ENCODE measurements at regions not wholly inside any gene's neighbourhood (a gene's known extent, or its start where the extent isn't known, plus 50 kb on each side); places are given as distances from the start of the nearest gene placed in this dataset.

- H3K9ac ChIP-seq (ENCODE audit: low read length) = no peak overlapping the region
- no peaks in the 10 kb centered on the region for H3K9me2 ChIP-seq (ENCODE audit: low read depth, low read length)
- no peak overlapping the region for H3K4me2 ChIP-seq (ENCODE audit: low read length)
- H3K27ac ChIP-seq (ENCODE audit: low read depth, low read length, poor library complexity, severe bottlenecking) = no peak overlapping the region
- no peaks in the 10 kb centered on the region for H3K4me1 ChIP-seq (ENCODE audit: insufficient read depth, low read length, severe bottlenecking)
- H3K27me3 ChIP-seq (ENCODE audit: insufficient read depth, low read length) = no peaks in the 10 kb centered on the region; the same call in 1 of the 2 replicates
- no peaks in the 10 kb centered on the region for H4K20me1 ChIP-seq (ENCODE audit: insufficient read depth, low read length)
- no peaks in the 10 kb centered on the region for H3K79me2 ChIP-seq (ENCODE audit: insufficient read depth, low read length)
- H3F3A ChIP-seq (ENCODE audit: insufficient read depth, low read length) = no peaks in the 10 kb centered on the region
- no peaks in the 10 kb centered on the region; the same call in 1 of the 2 replicates for H3K36me3 ChIP-seq (ENCODE audit: insufficient read depth, low read length)
- H2AFZ ChIP-seq (ENCODE audit: low read length) = no peak overlapping the region
- TF ChIP-seq CTCF (IDR thresholded peaks at IDR 0.05; ENCODE audit: low read length) = no peak
- TF ChIP-seq EZH2 (IDR thresholded peaks at IDR 0.05; ENCODE audit: borderline replicate concordance, low read length) = no peak
- no peaks in the 10 kb centered on the region for H3K9me3 ChIP-seq (ENCODE audit: low read length)
- no peak overlapping the region for H3K4me3 ChIP-seq (ENCODE audit: low read depth, low read length, poor library complexity, severe bottlenecking)
Measured at GRCh38 chr2:239582476-239582875, 181.7 kb upstream of the HDAC4 start.

GRCh38 chr2:239581352-239581901, 180.6 kb upstream of the HDAC4 start:
- H3K9me3 ChIP-seq (ENCODE audit: low read length) = no peaks in the 10 kb centered on the region
- H3K79me2 ChIP-seq (ENCODE audit: insufficient read depth, low read length) = no peaks in the 10 kb centered on the region
- no peaks in the 10 kb centered on the region; the same call in 1 of the 2 replicates for H3K27me3 ChIP-seq (ENCODE audit: insufficient read depth, low read length)
- no peaks in the 10 kb centered on the region; the same call in 1 of the 2 replicates for H3K36me3 ChIP-seq (ENCODE audit: insufficient read depth, low read length)
- no peak overlapping the region for H3K4me3 ChIP-seq (ENCODE audit: low read depth, low read length, poor library complexity, severe bottlenecking)
- H2AFZ ChIP-seq (ENCODE audit: low read length) = no peak overlapping the region
- H3K4me1 ChIP-seq (ENCODE audit: insufficient read depth, low read length, severe bottlenecking) = no peaks in the 10 kb centered on the region
- no peaks in the 10 kb centered on the region for H3K9me2 ChIP-seq (ENCODE audit: low read depth, low read length)
- H4K20me1 ChIP-seq (ENCODE audit: insufficient read depth, low read length) = no peaks in the 10 kb centered on the region
- no peak overlapping the region for H3K4me2 ChIP-seq (ENCODE audit: low read length)
- TF ChIP-seq CTCF (IDR thresholded peaks at IDR 0.05; ENCODE audit: low read length) = no peak
- TF ChIP-seq EZH2 (IDR thresholded peaks at IDR 0.05; ENCODE audit: borderline replicate concordance, low read length) = no peak
- no peaks in the 10 kb centered on the region for H3F3A ChIP-seq (ENCODE audit: insufficient read depth, low read length)
- H3K27ac ChIP-seq (ENCODE audit: low read depth, low read length, poor library complexity, severe bottlenecking) = no peak overlapping the region
- H3K9ac ChIP-seq (ENCODE audit: low read length) = no peak overlapping the region

GRCh38 chr2:239580199-239580527, 179.3 kb upstream of the HDAC4 start:
- Histone ChIP-seq H4K20me1 (ENCODE audit: insufficient read depth, low read length) (no peaks in the 10 kb centered on the region), H3K4me2 (ENCODE audit: low read length) (no peak overlapping the region), H2AFZ (ENCODE audit: low read length) (no peak overlapping the region), H3K79me2 (ENCODE audit: insufficient read depth, low read length) (no peaks in the 10 kb centered on the region), H3F3A (ENCODE audit: insufficient read depth, low read length) (no peaks in the 10 kb centered on the region), H3K36me3 (ENCODE audit: insufficient read depth, low read length) (no peaks in the 10 kb centered on the region; the same call in 1 of the 2 replicates), H3K9ac (ENCODE audit: low read length) (no peak overlapping the region), H3K4me1 (ENCODE audit: insufficient read depth, low read length, severe bottlenecking) (no peaks in the 10 kb centered on the region), H3K9me3 (ENCODE audit: low read length) (no peaks in the 10 kb centered on the region), H3K27ac (ENCODE audit: low read depth, low read length, poor library complexity, severe bottlenecking) (no peak overlapping the region), H3K4me3 (ENCODE audit: low read depth, low read length, poor library complexity, severe bottlenecking) (no peak overlapping the region), H3K9me2 (ENCODE audit: low read depth, low read length) (no peaks in the 10 kb centered on the region), H3K27me3 (ENCODE audit: insufficient read depth, low read length) (no peaks in the 10 kb centered on the region; the same call in 1 of the 2 replicates)
- TF ChIP-seq EZH2 (IDR thresholded peaks at IDR 0.05; ENCODE audit: borderline replicate concordance, low read length) = no peak
- TF ChIP-seq CTCF (IDR thresholded peaks at IDR 0.05; ENCODE audit: low read length) = no peak

All from OCI-LY1 (cell line).